Kidney capillary endothelial cell (primary cell): ENCODE measurements at regions not wholly inside any gene's neighbourhood (a gene's known extent, or its start where the extent isn't known, plus 50 kb on each side); places are given as distances from the start of the nearest gene placed in this dataset.
A peak's percentile ranks its signal among the peaks of the same experiment; 100 is the strongest.

Experiments
- DNase-seq: peaks from one replicate; pipeline ENCODE4 v3.0.0-alpha.2; 2018; ENCODE audit warnings: low spot score

GRCh38 chr2:120548627-120549608 lies 186.8 kb upstream of the GLI2 start:
- DNase-seq, result no peak

- DNase-seq, result no peak
These were observed 185.8 kb upstream of the GLI2 start for GRCh38 chr2:120549841-120550240.

GRCh38 chr2:120550282-120550681 lies 185.4 kb upstream of the GLI2 start:
- no peak for DNase-seq

- DNase-seq, result no peak
These were observed 184.7 kb upstream of the GLI2 start for GRCh38 chr2:120550893-120551446.

GRCh38 chr2:120551522-120551921 lies 184.1 kb upstream of the GLI2 start:
- no peak for DNase-seq

- DNase-seq, result no peak
These were observed 183.6 kb upstream of the GLI2 start for GRCh38 chr2:120552079-120552478.

- peak; percentile 78 for DNase-seq
These were observed 182.7 kb upstream of the GLI2 start for GRCh38 chr2:120552800-120553481.

- DNase-seq, result no peak
These were observed 181.0 kb upstream of the GLI2 start for GRCh38 chr2:120554625-120555032.

- DNase-seq, result no peak
These were observed 180.6 kb upstream of the GLI2 start for GRCh38 chr2:120555092-120555491.

GRCh38 chr2:120556911-120557310 lies 178.8 kb upstream of the GLI2 start:
- no peak for DNase-seq

- no peak for DNase-seq
These were observed 176.8 kb upstream of the GLI2 start for GRCh38 chr2:120558847-120559246.

GRCh38 chr2:120559401-120559800 lies 176.3 kb upstream of the GLI2 start:
- DNase-seq, result no peak

- no peak for DNase-seq
These were observed 175.3 kb upstream of the GLI2 start for GRCh38 chr2:120560330-120560729.

GRCh38 chr2:120561379-120562035 lies 174.2 kb upstream of the GLI2 start:
- DNase-seq, result no peak

GRCh38 chr2:120562218-120563005 lies 173.3 kb upstream of the GLI2 start:
- DNase-seq, result no peak

- DNase-seq, result no peak
These were observed 172.1 kb upstream of the GLI2 start for GRCh38 chr2:120563616-120564015.

GRCh38 chr2:120564213-120565094 lies 171.2 kb upstream of the GLI2 start:
- no peak for DNase-seq

GRCh38 chr2:120565095-120565460 lies 170.6 kb upstream of the GLI2 start:
- DNase-seq, result no peak

- no peak for DNase-seq
These were observed 169.7 kb upstream of the GLI2 start for GRCh38 chr2:120565929-120566328.

- peak; percentile 27 for DNase-seq
These were observed 169.2 kb upstream of the GLI2 start for GRCh38 chr2:120566331-120567035.
